ENCODE measurements at regions not wholly inside any gene's neighbourhood (a gene's known extent, or its start where the extent isn't known, plus 50 kb on each side); places are given as distances from the start of the nearest gene placed in this dataset.

GRCh38 chr7:115299397-115300037 lies 377.6 kb downstream of the MDFIC start:
- H3K4me3 ChIP-seq = no peak overlapping the region
- DNase-seq = no peak
- intact Hi-C loops (cut with DNase I; ENCODE audit: low total_unique reads) = no loop called here
- no peak for TF ChIP-seq POLR2A (IDR thresholded peaks at IDR 0.05)
- TF ChIP-seq CTCF (IDR thresholded peaks at IDR 0.05) = no peak
- H3K27ac ChIP-seq = no peak overlapping the region
- H3K27me3 ChIP-seq = no peaks in the 10 kb centered on the region
- no peaks in the 10 kb centered on the region for H3K4me1 ChIP-seq
- H3K36me3 ChIP-seq = no peaks in the 10 kb centered on the region
- H3K9me3 ChIP-seq = no peaks in the 10 kb centered on the region

GRCh38 chr7:115297656-115298055 lies 375.8 kb downstream of the MDFIC start:
- H3K4me1 ChIP-seq = no peaks in the 10 kb centered on the region
- intact Hi-C loops (cut with DNase I; ENCODE audit: low total_unique reads) = no loop called here
- no peak overlapping the region for H3K27ac ChIP-seq
- H3K27me3 ChIP-seq = no peaks in the 10 kb centered on the region
- TF ChIP-seq POLR2A (IDR thresholded peaks at IDR 0.05) (no peak), CTCF (IDR thresholded peaks at IDR 0.05) (no peak)
- no peaks in the 10 kb centered on the region for H3K9me3 ChIP-seq
- no peaks in the 10 kb centered on the region for H3K36me3 ChIP-seq
- no peak overlapping the region for H3K4me3 ChIP-seq
- no peak for DNase-seq

GRCh38 chr7:115293628-115294240 lies 371.8 kb downstream of the MDFIC start:
- Histone ChIP-seq H3K27me3 (no peaks in the 10 kb centered on the region), H3K36me3 (no peaks in the 10 kb centered on the region), H3K4me1 (no peaks in the 10 kb centered on the region), H3K9me3 (no peaks in the 10 kb centered on the region), H3K4me3 (no peak overlapping the region), H3K27ac (no peak overlapping the region)
- DNase-seq = no peak
- intact Hi-C loops (cut with DNase I; ENCODE audit: low total_unique reads) = no loop called here
- no peak for TF ChIP-seq POLR2A (IDR thresholded peaks at IDR 0.05)
- no peak for TF ChIP-seq CTCF (IDR thresholded peaks at IDR 0.05)

GRCh38 chr7:115292381-115292780 lies 370.5 kb downstream of the MDFIC start:
- intact Hi-C loops (cut with DNase I; ENCODE audit: low total_unique reads) = no loop called here
- H3K4me3 ChIP-seq = no peak overlapping the region
- H3K36me3 ChIP-seq = no peaks in the 10 kb centered on the region
- H3K4me1 ChIP-seq = no peaks in the 10 kb centered on the region
- H3K27ac ChIP-seq = no peak overlapping the region
- no peaks in the 10 kb centered on the region for H3K9me3 ChIP-seq
- H3K27me3 ChIP-seq = no peaks in the 10 kb centered on the region
- no peak for DNase-seq
- TF ChIP-seq CTCF (IDR thresholded peaks at IDR 0.05) (no peak), POLR2A (IDR thresholded peaks at IDR 0.05) (no peak)

GRCh38 chr7:115289971-115290370 lies 368.1 kb downstream of the MDFIC start:
- H3K27ac ChIP-seq = no peak overlapping the region
- H3K27me3 ChIP-seq = no peaks in the 10 kb centered on the region
- no peaks in the 10 kb centered on the region for H3K9me3 ChIP-seq
- DNase-seq = no peak
- no peak overlapping the region for H3K4me3 ChIP-seq
- no peaks in the 10 kb centered on the region for H3K4me1 ChIP-seq
- TF ChIP-seq POLR2A (IDR thresholded peaks at IDR 0.05) (no peak), CTCF (IDR thresholded peaks at IDR 0.05) (no peak)
- intact Hi-C loops (cut with DNase I; ENCODE audit: low total_unique reads) = no loop called here
- H3K36me3 ChIP-seq = no peaks in the 10 kb centered on the region
